ENCODE measurements at regions not wholly inside any gene's neighbourhood (a gene's known extent, or its start where the extent isn't known, plus 50 kb on each side); places are given as distances from the start of the nearest gene placed in this dataset.

DNA sequence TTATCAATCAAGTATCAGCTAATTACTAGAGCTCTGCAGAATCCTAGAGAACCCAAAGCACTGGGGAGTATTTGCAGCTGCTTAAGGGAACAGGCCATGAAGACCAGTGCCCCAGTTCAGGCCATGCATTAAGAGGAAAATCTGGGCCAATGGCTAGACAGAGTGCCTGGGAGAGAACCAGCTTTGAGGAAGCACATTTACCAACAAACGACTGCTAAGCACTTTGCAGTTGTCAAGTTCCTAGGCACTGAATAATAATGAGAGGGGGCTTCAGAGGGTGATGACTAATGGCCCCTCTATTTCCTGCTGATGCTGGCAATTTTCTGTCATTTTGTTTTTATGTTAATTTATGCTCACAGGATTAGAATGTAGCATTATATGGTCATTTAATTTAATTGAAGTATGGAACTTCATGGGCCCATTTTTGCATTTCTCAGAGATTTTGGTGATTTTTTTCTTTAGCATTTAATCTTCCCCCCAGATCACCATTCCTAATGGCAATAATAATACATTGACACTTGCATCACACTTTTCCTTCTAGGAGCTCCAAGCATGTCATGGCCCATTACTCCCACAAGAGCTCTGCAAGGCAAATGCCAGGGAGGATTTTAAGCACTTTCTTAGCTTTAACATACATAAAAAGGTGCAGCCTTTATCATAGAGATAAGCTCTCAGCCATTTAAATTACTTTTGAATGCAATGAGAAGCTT lies 147.7 kb upstream of the SPATS2L start:
- peaks cover 0 to 2% (median 0%) of the 10 kb centered on the region in 4 donors for H3K4me1 Mint-ChIP-seq
- no peak overlapping the region for H3K27ac ChIP-seq (ENCODE audit: insufficient read depth, low read length, poor library complexity, severe bottlenecking)
- peaks cover 4% of the 10 kb centered on the region for H3K27me3 ChIP-seq (ENCODE audit: control insufficient read depth, insufficient read depth, low read length)
- H3K4me3 Mint-ChIP-seq = no peak overlapping the region
- H3K27me3 Mint-ChIP-seq = no peaks in the 10 kb centered on the region
- peaks cover 0 to 2% (median 0%) of the 10 kb centered on the region in 7 donors for H3K9me3 Mint-ChIP-seq
- H3K4me3 ChIP-seq (ENCODE audit: low read depth, low read length) = no peak overlapping the region
- DNase-seq (no peak), ATAC-seq (ENCODE audit: low read depth in 2 of 2) (no peak)
- H3K36me3 Mint-ChIP-seq = no peaks in the 10 kb centered on the region
- H3K4me1 ChIP-seq (ENCODE audit: control insufficient read depth, insufficient read depth, low read length, poor library complexity, severe bottlenecking) = no peaks in the 10 kb centered on the region
- no peaks in the 10 kb centered on the region for H3K36me3 ChIP-seq (ENCODE audit: control insufficient read depth, insufficient read depth, low read length)
- no peak overlapping the region for H3K27ac Mint-ChIP-seq
- H3K9me3 ChIP-seq (ENCODE audit: control insufficient read depth in 2 of 2, low read length in 2 of 2) = no peaks in the 10 kb centered on the region

DNA sequence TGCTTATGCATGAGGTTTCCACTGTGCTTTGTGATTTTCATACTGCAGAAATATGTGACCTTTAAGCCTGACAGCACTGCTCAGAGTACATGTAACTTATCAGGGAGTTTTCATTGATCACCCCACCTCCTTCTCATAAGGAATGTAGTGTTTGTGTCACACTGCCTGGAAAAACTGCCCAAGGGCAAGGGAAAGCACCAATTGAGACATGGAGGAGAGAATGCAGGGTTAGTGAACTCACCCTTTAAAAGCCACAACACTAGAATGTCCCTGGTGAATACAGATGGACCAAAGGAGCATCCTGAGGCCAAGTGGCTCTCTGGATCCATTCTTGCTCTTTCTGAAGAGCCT lies 147.2 kb upstream of the SPATS2L start:
- Histone ChIP-seq H3K9me3 (ENCODE audit: control insufficient read depth in 2 of 2, low read length in 2 of 2) (no peaks in the 10 kb centered on the region), H3K4me1 (ENCODE audit: control insufficient read depth, insufficient read depth, low read length, poor library complexity, severe bottlenecking) (no peaks in the 10 kb centered on the region), H3K27ac (ENCODE audit: insufficient read depth, low read length, poor library complexity, severe bottlenecking) (no peak overlapping the region), H3K4me3 (ENCODE audit: low read depth, low read length) (no peak overlapping the region), H3K27me3 (ENCODE audit: control insufficient read depth, insufficient read depth, low read length) (peaks cover 4% of the 10 kb centered on the region), H3K36me3 (ENCODE audit: control insufficient read depth, insufficient read depth, low read length) (no peaks in the 10 kb centered on the region)
- no peaks in the 10 kb centered on the region for H3K36me3 Mint-ChIP-seq
- peaks cover 0 to 4% (median 0%) of the 10 kb centered on the region in 7 donors for H3K9me3 Mint-ChIP-seq
- H3K4me1 Mint-ChIP-seq = peaks cover 0 to 2% (median 0%) of the 10 kb centered on the region in 4 donors
- no peak overlapping the region for H3K27ac Mint-ChIP-seq
- no peak for DNase-seq
- ATAC-seq (ENCODE audit: low read depth in 2 of 2) = no peak
- H3K4me3 Mint-ChIP-seq = no peak overlapping the region
- no peaks in the 10 kb centered on the region for H3K27me3 Mint-ChIP-seq

DNA sequence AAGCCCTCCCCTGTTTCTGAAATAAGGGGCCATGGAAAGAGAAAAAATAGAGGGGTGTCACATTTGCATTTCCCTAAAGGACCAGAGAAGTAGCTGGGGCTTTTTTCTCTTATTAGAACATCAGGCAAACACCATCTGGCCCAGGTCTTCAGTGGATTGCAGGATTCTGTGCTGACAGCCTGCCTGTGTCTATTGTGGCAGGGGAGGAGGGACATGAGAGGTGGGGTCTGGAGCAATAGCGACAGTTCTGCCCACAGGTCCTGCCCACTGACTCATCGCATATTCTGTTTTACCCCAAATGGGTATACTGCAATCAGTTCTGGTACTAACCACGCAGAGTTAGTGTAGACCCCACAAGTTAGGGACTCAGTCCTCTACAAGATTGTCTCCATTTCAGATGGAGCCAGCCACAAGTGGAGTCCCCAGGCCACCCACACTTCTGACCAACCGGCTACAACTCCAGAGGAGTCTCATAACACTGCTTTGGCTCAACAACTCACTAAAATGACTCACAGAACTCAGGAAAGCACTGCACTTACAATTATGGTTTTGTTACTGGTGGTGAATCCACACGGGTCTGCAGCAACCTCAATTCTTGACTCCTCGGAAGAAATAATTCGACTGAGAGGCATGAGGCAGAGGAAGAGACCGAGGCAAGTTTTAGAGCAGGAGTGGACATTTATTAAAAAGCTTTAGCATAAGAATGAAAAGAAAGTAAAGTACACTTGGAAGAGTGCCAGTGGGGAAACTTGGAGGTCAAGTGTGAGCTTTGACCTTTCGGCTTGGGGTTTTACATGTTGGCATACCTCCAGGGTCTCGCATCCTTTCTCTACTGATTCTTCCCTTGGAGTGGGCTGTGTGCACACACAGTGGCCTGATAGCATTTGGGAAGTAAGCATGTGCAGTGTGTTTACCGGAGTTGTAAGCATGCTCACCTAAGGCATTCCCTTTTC lies 146.4 kb upstream of the SPATS2L start:
- H3K27me3 Mint-ChIP-seq = no peaks in the 10 kb centered on the region
- H3K4me1 ChIP-seq (ENCODE audit: control insufficient read depth, insufficient read depth, low read length, poor library complexity, severe bottlenecking) = no peaks in the 10 kb centered on the region
- ATAC-seq (ENCODE audit: low read depth in 2 of 2) (no peak), DNase-seq (no peak)
- H3K27me3 ChIP-seq (ENCODE audit: control insufficient read depth, insufficient read depth, low read length) = peaks cover 4% of the 10 kb centered on the region
- no peaks in the 10 kb centered on the region for H3K36me3 Mint-ChIP-seq
- H3K27ac Mint-ChIP-seq = no peak overlapping the region
- no peaks in the 10 kb centered on the region for H3K36me3 ChIP-seq (ENCODE audit: control insufficient read depth, insufficient read depth, low read length)
- no peak overlapping the region for H3K4me3 Mint-ChIP-seq
- H3K9me3 ChIP-seq (ENCODE audit: control insufficient read depth in 2 of 2, low read length in 2 of 2) = peaks cover 0 to under 1% of the 10 kb centered on the region in 2 experiments
- H3K9me3 Mint-ChIP-seq = peaks cover 0 to 5% (median 0%) of the 10 kb centered on the region in 7 donors
- no peak overlapping the region for H3K4me3 ChIP-seq (ENCODE audit: low read depth, low read length)
- no peak overlapping the region for H3K27ac ChIP-seq (ENCODE audit: insufficient read depth, low read length, poor library complexity, severe bottlenecking)
- H3K4me1 Mint-ChIP-seq = peaks cover 0 to 2% (median 0%) of the 10 kb centered on the region in 4 donors

DNA sequence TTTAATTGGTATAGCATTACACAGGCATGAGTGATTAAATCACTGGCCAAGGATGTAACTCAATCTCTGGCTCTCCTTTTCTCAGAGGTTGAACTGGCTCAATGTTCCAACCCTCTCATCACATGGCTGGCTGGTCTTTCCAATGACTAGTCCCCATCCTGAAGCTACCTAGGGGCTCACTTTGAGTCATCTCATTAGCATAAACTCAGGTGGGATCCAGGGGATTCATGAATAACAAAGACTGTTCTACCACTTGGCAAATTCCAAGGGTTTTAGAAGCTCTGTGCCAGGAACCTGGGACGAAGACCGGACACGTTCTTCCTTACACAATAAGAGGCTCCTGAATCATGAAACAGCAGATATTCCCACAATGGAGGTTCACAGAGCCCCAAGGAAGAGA lies 145.0 kb upstream of the SPATS2L start:
- Mint-ChIP-seq H3K4me3 (no peak overlapping the region), H3K4me1 (peaks cover 0 to under 1% (median 0%) of the 10 kb centered on the region in 4 donors), H3K27me3 (no peaks in the 10 kb centered on the region), H3K36me3 (no peaks in the 10 kb centered on the region), H3K27ac (no peak overlapping the region), H3K9me3 (peaks cover 0 to 12% (median 4%) of the 10 kb centered on the region in 7 donors)
- no peak overlapping the region for H3K27ac ChIP-seq (ENCODE audit: insufficient read depth, low read length, poor library complexity, severe bottlenecking)
- ATAC-seq (ENCODE audit: low read depth in 2 of 2) (no peak), DNase-seq (no peak)
- H3K9me3 ChIP-seq (ENCODE audit: control insufficient read depth in 2 of 2, low read length in 2 of 2) = peaks cover 0 to 8% of the 10 kb centered on the region in 2 experiments
- no peak overlapping the region for H3K4me3 ChIP-seq (ENCODE audit: low read depth, low read length)
- H3K27me3 ChIP-seq (ENCODE audit: control insufficient read depth, insufficient read depth, low read length) = peaks cover 4% of the 10 kb centered on the region
- no peaks in the 10 kb centered on the region for H3K36me3 ChIP-seq (ENCODE audit: control insufficient read depth, insufficient read depth, low read length)
- H3K4me1 ChIP-seq (ENCODE audit: control insufficient read depth, insufficient read depth, low read length, poor library complexity, severe bottlenecking) = no peaks in the 10 kb centered on the region

DNA sequence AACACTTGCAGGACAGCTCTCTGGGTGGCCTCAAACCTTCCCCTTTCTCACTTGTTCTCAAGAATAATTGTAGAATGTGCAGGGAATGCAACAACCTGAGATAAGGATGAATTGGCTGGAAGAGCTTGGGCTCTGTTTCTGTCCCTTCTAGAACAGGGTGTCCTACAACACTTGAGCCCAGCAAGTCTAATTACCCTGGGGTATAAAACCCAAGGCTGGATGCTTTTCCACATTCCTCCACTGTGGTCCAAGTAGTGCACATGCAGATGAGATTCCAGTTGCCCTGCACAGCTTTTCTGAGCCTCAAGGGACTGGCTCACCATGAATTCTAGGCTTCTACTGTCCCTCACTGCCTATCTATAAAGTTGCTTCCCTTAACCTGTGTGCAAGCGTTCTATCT lies 140.8 kb upstream of the SPATS2L start:
- peaks cover 0 to 8% of the 10 kb centered on the region in 2 experiments for H3K9me3 ChIP-seq (ENCODE audit: control insufficient read depth in 2 of 2, low read length in 2 of 2)
- peaks cover 4% of the 10 kb centered on the region for H3K27me3 ChIP-seq (ENCODE audit: control insufficient read depth, insufficient read depth, low read length)
- Mint-ChIP-seq H3K4me3 (no peak overlapping the region), H3K27me3 (peaks cover 11% of the 10 kb centered on the region), H3K9me3 (peaks cover 0 to 12% (median 4%) of the 10 kb centered on the region in 7 donors), H3K27ac (no peak overlapping the region), H3K36me3 (no peaks in the 10 kb centered on the region), H3K4me1 (no peaks in the 10 kb centered on the region)
- H3K4me1 ChIP-seq (ENCODE audit: control insufficient read depth, insufficient read depth, low read length, poor library complexity, severe bottlenecking) = no peaks in the 10 kb centered on the region
- ATAC-seq (ENCODE audit: low read depth in 2 of 2) (no peak), DNase-seq (no peak)
- H3K36me3 ChIP-seq (ENCODE audit: control insufficient read depth, insufficient read depth, low read length) = no peaks in the 10 kb centered on the region
- H3K27ac ChIP-seq (ENCODE audit: insufficient read depth, low read length, poor library complexity, severe bottlenecking) = no peak overlapping the region
- no peak overlapping the region for H3K4me3 ChIP-seq (ENCODE audit: low read depth, low read length)

DNA sequence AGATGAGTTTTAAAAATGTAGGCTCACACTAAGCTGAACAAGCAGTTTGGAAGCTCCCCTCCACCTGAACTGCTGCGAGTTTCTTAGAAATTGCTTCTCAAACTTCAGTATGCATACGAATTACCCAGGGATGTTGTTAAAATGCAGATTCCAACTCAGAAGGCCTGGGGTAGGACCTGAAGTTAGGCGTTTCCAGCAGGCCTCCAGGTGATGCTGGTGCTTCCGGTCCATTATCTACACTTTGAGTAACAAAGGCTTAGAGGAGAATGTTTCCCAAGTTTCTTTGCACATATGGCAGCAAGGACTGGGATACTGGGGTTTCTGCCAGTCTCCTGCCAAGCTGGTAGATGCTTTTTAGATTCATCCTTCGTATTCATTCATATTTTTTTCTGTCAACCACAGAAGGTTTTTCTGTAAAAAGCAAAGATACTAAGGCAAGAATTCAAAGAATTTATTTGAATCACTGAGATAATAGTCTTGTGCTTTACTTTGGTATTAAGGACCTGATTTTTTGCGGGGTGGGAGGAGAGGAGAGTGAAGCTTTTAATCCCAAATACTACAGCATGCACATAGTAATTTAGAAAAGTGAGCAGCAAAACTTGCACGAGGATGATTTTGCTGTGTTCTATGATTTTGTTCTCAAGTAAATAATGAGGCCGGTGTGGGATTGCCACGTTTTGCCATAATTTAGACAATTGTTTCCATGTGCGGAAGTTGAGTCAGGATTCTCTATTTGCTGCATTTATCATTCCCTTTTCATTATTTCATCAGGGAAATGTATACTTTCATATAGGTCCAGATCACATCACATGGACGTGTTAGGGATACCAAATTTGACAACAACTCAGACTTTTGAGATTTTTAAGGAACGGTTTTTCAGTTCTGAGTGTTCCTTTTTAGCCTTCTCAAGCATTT lies 137.6 kb upstream of the SPATS2L start:
- no peak overlapping the region for H3K4me3 Mint-ChIP-seq
- H3K27me3 Mint-ChIP-seq = peaks cover 11% of the 10 kb centered on the region
- no peak overlapping the region for H3K27ac ChIP-seq (ENCODE audit: insufficient read depth, low read length, poor library complexity, severe bottlenecking)
- peaks cover 0 to 8% of the 10 kb centered on the region in 2 experiments for H3K9me3 ChIP-seq (ENCODE audit: control insufficient read depth in 2 of 2, low read length in 2 of 2)
- DNase-seq = no peak
- H3K36me3 ChIP-seq (ENCODE audit: control insufficient read depth, insufficient read depth, low read length) = no peaks in the 10 kb centered on the region
- H3K4me1 ChIP-seq (ENCODE audit: control insufficient read depth, insufficient read depth, low read length, poor library complexity, severe bottlenecking) = no peaks in the 10 kb centered on the region
- no peak for ATAC-seq (ENCODE audit: low read depth in 2 of 2)
- H3K4me3 ChIP-seq (ENCODE audit: low read depth, low read length) = no peak overlapping the region
- H3K36me3 Mint-ChIP-seq = no peaks in the 10 kb centered on the region
- peaks cover 2% of the 10 kb centered on the region for H3K27me3 ChIP-seq (ENCODE audit: control insufficient read depth, insufficient read depth, low read length)
- no peak overlapping the region for H3K27ac Mint-ChIP-seq
- H3K4me1 Mint-ChIP-seq = no peaks in the 10 kb centered on the region
- H3K9me3 Mint-ChIP-seq = peaks cover 0 to 12% (median 2%) of the 10 kb centered on the region in 7 donors

DNA sequence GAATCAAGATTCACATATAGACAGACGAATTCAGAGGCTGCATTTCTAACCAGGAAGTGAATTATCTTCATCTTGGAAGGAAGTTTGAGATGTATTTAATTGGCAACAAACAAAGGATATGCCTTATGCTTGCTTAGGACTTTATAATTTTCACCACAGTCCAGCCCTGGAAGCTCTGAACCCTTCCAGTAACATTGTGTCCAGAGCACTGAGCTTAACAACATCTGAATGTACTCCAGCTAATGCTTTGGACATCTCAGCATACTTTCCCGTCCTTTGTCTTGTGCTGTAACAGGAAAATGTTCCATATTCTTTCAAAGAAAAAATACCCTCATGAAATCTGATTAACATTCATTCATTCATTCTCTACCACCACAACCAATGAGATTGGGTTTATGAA lies 136.3 kb upstream of the SPATS2L start:
- H3K36me3 ChIP-seq (ENCODE audit: control insufficient read depth, insufficient read depth, low read length) = no peaks in the 10 kb centered on the region
- H3K9me3 Mint-ChIP-seq = peaks cover 0 to 6% (median 2%) of the 10 kb centered on the region in 7 donors
- H3K4me1 Mint-ChIP-seq = no peaks in the 10 kb centered on the region

More for the DNA sequence above, 136.3 kb upstream of the SPATS2L start:
- DNase-seq (no peak), ATAC-seq (ENCODE audit: low read depth in 2 of 2) (no peak)
- H3K9me3 ChIP-seq (ENCODE audit: control insufficient read depth in 2 of 2, low read length in 2 of 2) = peaks cover 0 to 7% of the 10 kb centered on the region in 2 experiments
- Mint-ChIP-seq H3K4me3 (no peak overlapping the region), H3K27me3 (peaks cover 11% of the 10 kb centered on the region), H3K27ac (no peak overlapping the region), H3K36me3 (no peaks in the 10 kb centered on the region)
- H3K4me3 ChIP-seq (ENCODE audit: low read depth, low read length) = no peak overlapping the region
- no peak overlapping the region for H3K27ac ChIP-seq (ENCODE audit: insufficient read depth, low read length, poor library complexity, severe bottlenecking)
- no peaks in the 10 kb centered on the region for H3K4me1 ChIP-seq (ENCODE audit: control insufficient read depth, insufficient read depth, low read length, poor library complexity, severe bottlenecking)
- H3K27me3 ChIP-seq (ENCODE audit: control insufficient read depth, insufficient read depth, low read length) = peaks cover 2% of the 10 kb centered on the region
